ENCODE measurements at regions not wholly inside any gene's neighbourhood (a gene's known extent, or its start where the extent isn't known, plus 50 kb on each side); places are given as distances from the start of the nearest gene placed in this dataset.

- 71% methylated on average over 1 of the region's 1 CpG for WGBS (ENCODE audit: insufficient coverage, low coverage, low lambda C conversion rate, missing lambda C conversion rate)
- no peaks in the 10 kb centered on the region for H3K27me3 ChIP-seq
- no peak for DNase-seq
- TF ChIP-seq POLR2A (IDR thresholded peaks at IDR 0.05), result no peak
- no peak for TF ChIP-seq CTCF (IDR thresholded peaks at IDR 0.05)
- H3K36me3 ChIP-seq, result no peaks in the 10 kb centered on the region
- H3K4me3 ChIP-seq, result no peak overlapping the region
- intact Hi-C loops (cut with DNase I), result no loop called here
- no peaks in the 10 kb centered on the region for H3K9me3 ChIP-seq
- H3K4me1 ChIP-seq, result peaks cover 0 to 19% (median 8%) of the 10 kb centered on the region in 4 donors
- no peak for ATAC-seq
- peak overlapping the region in 2 of 3 donors; percentile 53 to 63 for H3K27ac ChIP-seq
These were observed 309.3 kb downstream of the SV2B start for GRCh38 chr15:91409387-91409786.

GRCh38 chr15:91411586-91411985 lies 311.5 kb downstream of the SV2B start:
- H3K9me3 ChIP-seq, result no peaks in the 10 kb centered on the region
- no peak for DNase-seq
- no peaks in the 10 kb centered on the region for H3K36me3 ChIP-seq
- TF ChIP-seq POLR2A (IDR thresholded peaks at IDR 0.05), result no peak
- TF ChIP-seq CTCF (IDR thresholded peaks at IDR 0.05), result no peak
- intact Hi-C loops (cut with DNase I), result no loop called here
- H3K4me3 ChIP-seq, result no peak overlapping the region
- no peaks in the 10 kb centered on the region for H3K27me3 ChIP-seq
- H3K27ac ChIP-seq, result no peak overlapping the region
- peak; percentile 51 to 68 (median 56) for ATAC-seq
- peaks cover 0 to 19% (median 8%) of the 10 kb centered on the region in 4 donors for H3K4me1 ChIP-seq

GRCh38 chr15:91412138-91412928 lies 312.3 kb downstream of the SV2B start:
- H3K27ac ChIP-seq, result no peak overlapping the region
- H3K4me1 ChIP-seq, result peaks cover 0 to 19% (median 8%) of the 10 kb centered on the region in 4 donors
- no peaks in the 10 kb centered on the region for H3K9me3 ChIP-seq
- H3K4me3 ChIP-seq, result no peak overlapping the region
- ATAC-seq (peak in 1 of 4 donors; percentile 25), DNase-seq (no peak)
- no peaks in the 10 kb centered on the region for H3K36me3 ChIP-seq
- WGBS (ENCODE audit: insufficient coverage, low coverage, low lambda C conversion rate, missing lambda C conversion rate), result 10% methylated on average over 5 of the region's 5 CpGs
- intact Hi-C loops (cut with DNase I), result no loop called here
- H3K27me3 ChIP-seq, result no peaks in the 10 kb centered on the region
- TF ChIP-seq POLR2A (IDR thresholded peaks at IDR 0.05) (no peak), CTCF (IDR thresholded peaks at IDR 0.05) (no peak)

GRCh38 chr15:91413142-91413541 lies 313.1 kb downstream of the SV2B start:
- no peak for ATAC-seq
- intact Hi-C loops (cut with DNase I), result no loop called here

More at GRCh38 chr15:91413142-91413541, 313.1 kb downstream of the SV2B start:
- Histone ChIP-seq H3K36me3 (no peaks in the 10 kb centered on the region), H3K4me1 (peaks cover 0 to 19% (median 8%) of the 10 kb centered on the region in 4 donors), H3K9me3 (no peaks in the 10 kb centered on the region), H3K4me3 (no peak overlapping the region), H3K27me3 (no peaks in the 10 kb centered on the region), H3K27ac (no peak overlapping the region)
- WGBS (ENCODE audit: insufficient coverage, low coverage, low lambda C conversion rate, missing lambda C conversion rate), result 94% methylated on average over 2 of the region's 2 CpGs
- no peak for DNase-seq
- TF ChIP-seq CTCF (IDR thresholded peaks at IDR 0.05), result no peak
- no peak for TF ChIP-seq POLR2A (IDR thresholded peaks at IDR 0.05)
